ENCODE measurements at regions not wholly inside any gene's neighbourhood (a gene's known extent, or its start where the extent isn't known, plus 50 kb on each side); places are given as distances from the start of the nearest gene placed in this dataset.
A peak's percentile ranks its signal among the peaks of the same experiment; 100 is the strongest.

DNA sequence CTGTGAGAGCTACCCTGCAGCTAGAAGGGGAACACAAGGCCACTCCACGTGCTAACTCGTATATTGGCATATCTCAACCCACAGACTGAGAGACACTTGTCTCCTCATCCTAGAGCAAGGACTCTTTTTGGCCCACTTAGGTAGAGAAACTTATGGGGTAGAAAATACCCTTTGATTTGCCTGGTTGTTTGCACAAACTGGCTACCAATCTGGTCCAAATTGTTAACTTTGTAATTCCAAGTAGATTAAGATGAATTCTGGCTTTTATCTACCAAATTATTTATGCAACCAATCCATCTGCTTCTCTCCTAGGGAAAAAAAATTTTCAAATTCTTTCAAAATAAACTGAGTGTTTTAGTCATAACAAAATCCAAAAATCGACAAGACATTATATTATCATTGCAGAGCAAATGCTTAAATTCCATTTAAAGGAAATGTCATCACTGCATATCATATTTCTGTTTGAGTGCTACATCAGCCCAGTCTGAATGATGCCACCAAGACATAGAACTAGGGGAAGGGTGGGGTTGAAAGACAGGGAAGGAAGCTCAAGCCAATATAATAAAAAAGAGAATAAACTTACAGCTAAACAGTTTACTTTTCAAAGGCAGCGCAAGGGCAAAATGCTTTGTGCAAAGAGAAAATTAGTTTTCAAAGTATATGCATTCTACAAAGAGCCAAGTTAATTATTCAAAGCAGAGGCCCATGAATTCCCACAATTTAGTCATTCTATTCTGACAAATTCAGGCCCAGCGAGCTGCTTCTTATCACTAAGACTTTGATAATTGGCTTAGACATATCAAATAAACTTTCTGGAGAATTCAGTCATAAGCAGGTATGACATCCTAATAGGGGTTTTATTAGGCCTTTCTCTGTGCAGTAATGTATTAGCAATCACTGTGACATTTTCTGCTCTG, 198.0 kb downstream of the CAAP1 start (continued):
- TF ChIP-seq, protein P1, sequence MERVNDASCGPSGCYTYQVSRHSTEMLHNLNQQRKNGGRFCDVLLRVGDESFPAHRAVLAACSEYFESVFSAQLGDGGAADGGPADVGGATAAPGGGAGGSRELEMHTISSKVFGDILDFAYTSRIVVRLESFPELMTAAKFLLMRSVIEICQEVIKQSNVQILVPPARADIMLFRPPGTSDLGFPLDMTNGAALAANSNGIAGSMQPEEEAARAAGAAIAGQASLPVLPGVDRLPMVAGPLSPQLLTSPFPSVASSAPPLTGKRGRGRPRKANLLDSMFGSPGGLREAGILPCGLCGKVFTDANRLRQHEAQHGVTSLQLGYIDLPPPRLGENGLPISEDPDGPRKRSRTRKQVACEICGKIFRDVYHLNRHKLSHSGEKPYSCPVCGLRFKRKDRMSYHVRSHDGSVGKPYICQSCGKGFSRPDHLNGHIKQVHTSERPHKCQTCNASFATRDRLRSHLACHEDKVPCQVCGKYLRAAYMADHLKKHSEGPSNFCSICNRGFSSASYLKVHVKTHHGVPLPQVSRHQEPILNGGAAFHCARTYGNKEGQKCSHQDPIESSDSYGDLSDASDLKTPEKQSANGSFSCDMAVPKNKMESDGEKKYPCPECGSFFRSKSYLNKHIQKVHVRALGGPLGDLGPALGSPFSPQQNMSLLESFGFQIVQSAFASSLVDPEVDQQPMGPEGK (tag by site-specific recombination; IDR thresholded peaks at IDR 0.05): no peak
- TF ChIP-seq KLF7 (tag by site-specific recombination; IDR thresholded peaks at IDR 0.05; ENCODE audit: borderline replicate concordance) (no peak), ZBTB20 (tag by site-specific recombination; IDR thresholded peaks at IDR 0.05) (no peak), ZBTB1 (tag by site-specific recombination; IDR thresholded peaks at IDR 0.05) (no peak), ZNF341 (tag by site-specific recombination; IDR thresholded peaks at IDR 0.05; ENCODE audit: low read depth) (no peak), ZNF548 (tag by site-specific recombination; IDR thresholded peaks at IDR 0.05) (no peak), GFI1B (tag by site-specific recombination; IDR thresholded peaks at IDR 0.05) (no peak), ZNF707 (tag by site-specific recombination; IDR thresholded peaks at IDR 0.05) (no peak)
- TF ChIP-seq, protein P2, sequence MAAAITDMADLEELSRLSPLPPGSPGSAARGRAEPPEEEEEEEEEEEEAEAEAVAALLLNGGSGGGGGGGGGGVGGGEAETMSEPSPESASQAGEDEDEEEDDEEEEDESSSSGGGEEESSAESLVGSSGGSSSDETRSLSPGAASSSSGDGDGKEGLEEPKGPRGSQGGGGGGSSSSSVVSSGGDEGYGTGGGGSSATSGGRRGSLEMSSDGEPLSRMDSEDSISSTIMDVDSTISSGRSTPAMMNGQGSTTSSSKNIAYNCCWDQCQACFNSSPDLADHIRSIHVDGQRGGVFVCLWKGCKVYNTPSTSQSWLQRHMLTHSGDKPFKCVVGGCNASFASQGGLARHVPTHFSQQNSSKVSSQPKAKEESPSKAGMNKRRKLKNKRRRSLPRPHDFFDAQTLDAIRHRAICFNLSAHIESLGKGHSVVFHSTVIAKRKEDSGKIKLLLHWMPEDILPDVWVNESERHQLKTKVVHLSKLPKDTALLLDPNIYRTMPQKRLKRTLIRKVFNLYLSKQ (tag by site-specific recombination; IDR thresholded peaks at IDR 0.05; ENCODE audit: borderline replicate concordance): no peak

DNA sequence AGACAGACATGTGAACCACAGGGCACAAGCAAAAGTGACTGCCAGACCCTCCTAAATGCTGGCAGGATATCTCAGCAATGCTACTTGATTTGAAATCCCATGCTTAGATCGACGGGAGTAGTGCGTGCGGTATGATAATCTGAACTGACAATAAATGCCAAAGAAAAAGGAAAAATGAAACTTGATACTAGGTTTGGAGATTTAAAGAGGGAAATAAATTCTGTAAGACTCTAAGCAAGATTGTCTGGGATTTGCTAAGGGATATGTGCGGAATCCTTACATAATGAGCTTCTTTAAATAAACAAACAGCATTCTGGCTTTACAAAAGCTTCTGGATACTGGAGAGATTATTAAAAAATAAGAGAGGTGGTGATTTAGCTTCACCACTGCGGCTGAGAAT, 203.6 kb downstream of the CAAP1 start:
- CTCF ChIA-PET: no interaction called here

More for the DNA sequence above, 203.6 kb downstream of the CAAP1 start:
- Histone ChIP-seq H3K27ac (ENCODE audit: extremely low read depth, low read depth, low read length) (no peak overlapping the region), H3K36me3 (ENCODE audit: control insufficient read depth in 2 of 2, insufficient read depth in 1 of 2, low read length in 2 of 2) (no peaks in the 10 kb centered on the region), H3K9me3 (ENCODE audit: control insufficient read depth, insufficient read depth, low read depth, low read length) (no peaks in the 10 kb centered on the region), H3K4me3 (ENCODE audit: low read depth, low read length) (no peak overlapping the region), H3K4me1 (ENCODE audit: control insufficient read depth, insufficient read depth, low read length) (no peaks in the 10 kb centered on the region)
- POLR2A ChIA-PET: no interaction called here
- TF ChIP-seq, protein P3, sequence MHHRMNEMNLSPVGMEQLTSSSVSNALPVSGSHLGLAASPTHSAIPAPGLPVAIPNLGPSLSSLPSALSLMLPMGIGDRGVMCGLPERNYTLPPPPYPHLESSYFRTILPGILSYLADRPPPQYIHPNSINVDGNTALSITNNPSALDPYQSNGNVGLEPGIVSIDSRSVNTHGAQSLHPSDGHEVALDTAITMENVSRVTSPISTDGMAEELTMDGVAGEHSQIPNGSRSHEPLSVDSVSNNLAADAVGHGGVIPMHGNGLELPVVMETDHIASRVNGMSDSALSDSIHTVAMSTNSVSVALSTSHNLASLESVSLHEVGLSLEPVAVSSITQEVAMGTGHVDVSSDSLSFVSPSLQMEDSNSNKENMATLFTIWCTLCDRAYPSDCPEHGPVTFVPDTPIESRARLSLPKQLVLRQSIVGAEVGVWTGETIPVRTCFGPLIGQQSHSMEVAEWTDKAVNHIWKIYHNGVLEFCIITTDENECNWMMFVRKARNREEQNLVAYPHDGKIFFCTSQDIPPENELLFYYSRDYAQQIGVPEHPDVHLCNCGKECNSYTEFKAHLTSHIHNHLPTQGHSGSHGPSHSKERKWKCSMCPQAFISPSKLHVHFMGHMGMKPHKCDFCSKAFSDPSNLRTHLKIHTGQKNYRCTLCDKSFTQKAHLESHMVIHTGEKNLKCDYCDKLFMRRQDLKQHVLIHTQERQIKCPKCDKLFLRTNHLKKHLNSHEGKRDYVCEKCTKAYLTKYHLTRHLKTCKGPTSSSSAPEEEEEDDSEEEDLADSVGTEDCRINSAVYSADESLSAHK (tag by site-specific recombination; IDR thresholded peaks at IDR 0.05): peak; percentile 58
- 0 out of 2 replicates have a peak, but pooled peaks have one; percentile 36 for TF ChIP-seq ZXDB (tag by site-specific recombination; IDR thresholded peaks at IDR 0.05)
- TF ChIP-seq, protein P4, sequence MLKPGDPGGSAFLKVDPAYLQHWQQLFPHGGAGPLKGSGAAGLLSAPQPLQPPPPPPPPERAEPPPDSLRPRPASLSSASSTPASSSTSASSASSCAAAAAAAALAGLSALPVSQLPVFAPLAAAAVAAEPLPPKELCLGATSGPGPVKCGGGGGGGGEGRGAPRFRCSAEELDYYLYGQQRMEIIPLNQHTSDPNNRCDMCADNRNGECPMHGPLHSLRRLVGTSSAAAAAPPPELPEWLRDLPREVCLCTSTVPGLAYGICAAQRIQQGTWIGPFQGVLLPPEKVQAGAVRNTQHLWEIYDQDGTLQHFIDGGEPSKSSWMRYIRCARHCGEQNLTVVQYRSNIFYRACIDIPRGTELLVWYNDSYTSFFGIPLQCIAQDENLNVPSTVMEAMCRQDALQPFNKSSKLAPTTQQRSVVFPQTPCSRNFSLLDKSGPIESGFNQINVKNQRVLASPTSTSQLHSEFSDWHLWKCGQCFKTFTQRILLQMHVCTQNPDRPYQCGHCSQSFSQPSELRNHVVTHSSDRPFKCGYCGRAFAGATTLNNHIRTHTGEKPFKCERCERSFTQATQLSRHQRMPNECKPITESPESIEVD (tag by site-specific recombination; IDR thresholded peaks at IDR 0.05): peak; percentile 64
- TF ChIP-seq, protein P5, sequence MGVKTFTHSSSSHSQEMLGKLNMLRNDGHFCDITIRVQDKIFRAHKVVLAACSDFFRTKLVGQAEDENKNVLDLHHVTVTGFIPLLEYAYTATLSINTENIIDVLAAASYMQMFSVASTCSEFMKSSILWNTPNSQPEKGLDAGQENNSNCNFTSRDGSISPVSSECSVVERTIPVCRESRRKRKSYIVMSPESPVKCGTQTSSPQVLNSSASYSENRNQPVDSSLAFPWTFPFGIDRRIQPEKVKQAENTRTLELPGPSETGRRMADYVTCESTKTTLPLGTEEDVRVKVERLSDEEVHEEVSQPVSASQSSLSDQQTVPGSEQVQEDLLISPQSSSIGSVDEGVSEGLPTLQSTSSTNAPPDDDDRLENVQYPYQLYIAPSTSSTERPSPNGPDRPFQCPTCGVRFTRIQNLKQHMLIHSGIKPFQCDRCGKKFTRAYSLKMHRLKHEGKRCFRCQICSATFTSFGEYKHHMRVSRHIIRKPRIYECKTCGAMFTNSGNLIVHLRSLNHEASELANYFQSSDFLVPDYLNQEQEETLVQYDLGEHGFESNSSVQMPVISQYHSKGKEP (tag by site-specific recombination; IDR thresholded peaks at IDR 0.05): 0 out of 2 replicates have a peak, but pooled peaks have one; percentile 12
- no peak for TF ChIP-seq ZBTB8A (tag by site-specific recombination; IDR thresholded peaks at IDR 0.05)
- TF ChIP-seq ZNF843 (tag by site-specific recombination; IDR thresholded peaks at IDR 0.05): peak; percentile 86
- TF ChIP-seq ZSCAN30 (tag by site-specific recombination; IDR thresholded peaks at IDR 0.05): no peak
- peak; percentile 66 for TF ChIP-seq FEZF1 (tag by site-specific recombination; IDR thresholded peaks at IDR 0.05)
- 0 out of 2 replicates have a peak, but pooled peaks have one; percentile 22 for TF ChIP-seq OVOL3 (tag by site-specific recombination; IDR thresholded peaks at IDR 0.05)
- no peak for TF ChIP-seq GLIS2 (tag by site-specific recombination; IDR thresholded peaks at IDR 0.05)
- TF ChIP-seq OSR2 (tag by site-specific recombination; IDR thresholded peaks at IDR 0.05): peak; percentile 63; the same call in 1 of the 2 replicates
- peak; percentile 23; the same call in 1 of the 2 replicates for TF ChIP-seq GFI1B (tag by site-specific recombination; IDR thresholded peaks at IDR 0.05)
- no peak for TF ChIP-seq ZNF707 (tag by site-specific recombination; IDR thresholded peaks at IDR 0.05)
- TF ChIP-seq ZEB2 (tag by site-specific recombination; IDR thresholded peaks at IDR 0.05): 0 out of 2 replicates have a peak, but pooled peaks have one; percentile 47

All from HEK293 (cell line).